Keratinocyte (primary cell): ENCODE measurements at regions not wholly inside any gene's neighbourhood (a gene's known extent, or its start where the extent isn't known, plus 50 kb on each side); places are given as distances from the start of the nearest gene placed in this dataset.

Experiments used
- CTCF ChIP-seq, 3 experiments: IDR thresholded peaks in 1 of 3; conservative IDR thresholded peaks in 1 of 3; optimal IDR thresholded peaks in 1 of 3; 2 replicates in 2 of 3; 3 replicates in 1 of 3; pipeline versions ENCODE3 to v1.5.1; 2011; ENCODE audit warnings: low read length in 3 of 3, mild to moderate bottlenecking in 3 of 3, moderate library complexity in 2 of 3, control low read depth in 1 of 3, inconsistent platforms in 1 of 3; ENCODE audit not compliant: insufficient read depth in 2 of 3; ENCODE audit errors: extremely low read depth in 1 of 3
- EZH2 ChIP-seq: IDR thresholded peaks from one replicate; pipeline ENCODE4 v1.6.1; 2012; ENCODE audit warnings: inconsistent platforms, mild to moderate bottlenecking, low read length, moderate library complexity

- TF ChIP-seq CTCF (optimal IDR thresholded peaks at IDR 0.05 in 1 of 3, IDR thresholded peaks at IDR 0.05 in 1 of 3, conservative IDR thresholded peaks at IDR 0.05 in 1 of 3; ENCODE audit: extremely low read depth in 1 of 3, insufficient read depth in 2 of 3, low read length in 3 of 3) = no peak
- TF ChIP-seq EZH2 = no peak
These were observed 177.8 kb upstream of the MEF2C start for GRCh38 chr5:89060768-89061167.
